Smooth muscle cell (in vitro differentiated cells): ENCODE measurements at regions not wholly inside any gene's neighbourhood (a gene's known extent, or its start where the extent isn't known, plus 50 kb on each side); places are given as distances from the start of the nearest gene placed in this dataset.

Experiments used
- DNase-seq: peaks from one replicate; lab custom pipeline; 2025; ENCODE audit not compliant: unreplicated experiment; lab: John Stamatoyannopoulos, UW
- H2AFZ ChIP-seq: fragments of 200-600 bp; sonication (generic); 2 replicates; pipeline ENCODE4 v1.6.0; 2016; ENCODE audit warnings: antibody characterized with exemption, low read depth, mild to moderate bottlenecking
- H3F3A ChIP-seq: fragments of 200-600 bp; sonication (generic); 2 replicates; pipeline ENCODE4 v1.6.0; 2017; ENCODE audit warnings: antibody characterized with exemption, low read depth
- H3K27ac ChIP-seq: fragments of 200-600 bp; sonication (generic); 2 replicates; pipeline ENCODE4 v1.5.1; 2016; ENCODE audit warnings: low read depth, mild to moderate bottlenecking
- H3K27me3 ChIP-seq: fragments of 200-600 bp; sonication (generic); 2 replicates; pipeline ENCODE4 v1.6.1; 2016; ENCODE audit warnings: low read depth, mild to moderate bottlenecking
- H3K36me3 ChIP-seq: fragments of 200-600 bp; sonication (generic); 2 replicates; pipeline ENCODE4 v1.5.1; 2016; ENCODE audit warnings: low read depth
- H3K4me1 ChIP-seq: fragments of 200-600 bp; sonication (generic); 2 replicates; pipeline ENCODE4 v1.5.1; 2016; ENCODE audit warnings: low read depth
- H3K4me2 ChIP-seq: fragments of 200-600 bp; sonication (generic); 2 replicates; pipeline ENCODE4 v1.6.0; 2016; ENCODE audit warnings: mild to moderate bottlenecking
- H3K4me3 ChIP-seq: fragments of 200-600 bp; sonication (generic); 2 replicates; pipeline ENCODE4 v1.5.1; 2016; ENCODE audit warnings: mild to moderate bottlenecking
- H3K79me2 ChIP-seq: fragments of 200-600 bp; sonication (generic); 2 replicates; pipeline ENCODE4 v1.6.0; 2016; ENCODE audit warnings: low read depth, mild to moderate bottlenecking
- H3K9ac ChIP-seq: fragments of 200-600 bp; sonication (generic); 2 replicates; pipeline ENCODE4 v1.6.0; 2016; ENCODE audit warnings: low read depth
- H3K9me3 ChIP-seq: fragments of 200-600 bp; sonication (generic); replicated peaks from 2 replicates; pipeline ENCODE4 v1.5.1; 2016; ENCODE audit warnings: low read depth
- H4K20me1 ChIP-seq: fragments of 200-600 bp; sonication (generic); 2 replicates; pipeline ENCODE4 v1.6.0; 2016; ENCODE audit warnings: low read depth
- CTCF ChIP-seq: fragments of 200-600 bp; sonication (generic); IDR thresholded peaks from 2 replicates; pipeline ENCODE4 v1.5.1; 2017; ENCODE audit warnings: borderline replicate concordance, mild to moderate bottlenecking, antibody characterized with exemption; ENCODE audit not compliant: insufficient read depth, poor library complexity, severe bottlenecking
- WGBS: methylation state at CpG from one replicate; pipeline ENCODE4 v1.1.7; 2016; ENCODE audit warnings: low lambda C conversion rate; 5-methylcytosine and 5-hydroxymethylcytosine counted together

GRCh38 chr13:69461397-69461796 is 646.2 kb upstream of the ATXN8OS start:
- Histone ChIP-seq H3K9ac (no peak overlapping the region), H3F3A (no peaks in the 10 kb centered on the region), H3K4me2 (no peak overlapping the region), H3K27ac (no peak overlapping the region), H2AFZ (no peak overlapping the region), H3K4me1 (no peaks in the 10 kb centered on the region), H4K20me1 (no peaks in the 10 kb centered on the region), H3K27me3 (no peaks in the 10 kb centered on the region), H3K36me3 (no peaks in the 10 kb centered on the region), H3K9me3 (no peaks in the 10 kb centered on the region), H3K79me2 (no peaks in the 10 kb centered on the region), H3K4me3 (no peak overlapping the region)
- no peak for DNase-seq
- whole genome bisulfite sequencing: 64% methylated on average over 2 of the region's 2 CpGs
- no peak for TF ChIP-seq CTCF

GRCh38 chr13:69459346-69459745 is 648.3 kb upstream of the ATXN8OS start:
- Histone ChIP-seq H4K20me1 (no peaks in the 10 kb centered on the region), H3K9ac (no peak overlapping the region), H3K4me2 (no peak overlapping the region), H3F3A (no peaks in the 10 kb centered on the region), H3K79me2 (no peaks in the 10 kb centered on the region), H3K27ac (no peak overlapping the region), H2AFZ (no peak overlapping the region), H3K4me3 (no peak overlapping the region), H3K27me3 (no peaks in the 10 kb centered on the region), H3K4me1 (no peaks in the 10 kb centered on the region), H3K36me3 (no peaks in the 10 kb centered on the region), H3K9me3 (no peaks in the 10 kb centered on the region)
- no peak for DNase-seq
- TF ChIP-seq CTCF: no peak
- 56% methylated on average over 4 of the region's 4 CpGs for WGBS

GRCh38 chr13:69458013-69458412 is 649.6 kb upstream of the ATXN8OS start:
- no peak overlapping the region for H2AFZ ChIP-seq
- H4K20me1 ChIP-seq: no peaks in the 10 kb centered on the region
- H3K27ac ChIP-seq: no peak overlapping the region
- no peak overlapping the region for H3K4me3 ChIP-seq
- H3K79me2 ChIP-seq: no peaks in the 10 kb centered on the region
- no peak overlapping the region for H3K9ac ChIP-seq
- no peaks in the 10 kb centered on the region for H3K36me3 ChIP-seq
- no peak for TF ChIP-seq CTCF
- no peaks in the 10 kb centered on the region for H3K27me3 ChIP-seq
- H3K9me3 ChIP-seq: no peaks in the 10 kb centered on the region
- no peaks in the 10 kb centered on the region for H3K4me1 ChIP-seq
- H3F3A ChIP-seq: no peaks in the 10 kb centered on the region
- H3K4me2 ChIP-seq: no peak overlapping the region
- no peak for DNase-seq

- Histone ChIP-seq H3K4me1 (no peaks in the 10 kb centered on the region), H3K4me3 (no peak overlapping the region), H3K27ac (no peak overlapping the region), H3K79me2 (no peaks in the 10 kb centered on the region), H3K9ac (no peak overlapping the region), H3K9me3 (no peaks in the 10 kb centered on the region), H3K4me2 (no peak overlapping the region), H4K20me1 (no peaks in the 10 kb centered on the region), H3K27me3 (no peaks in the 10 kb centered on the region), H3F3A (no peaks in the 10 kb centered on the region), H3K36me3 (no peaks in the 10 kb centered on the region), H2AFZ (no peak overlapping the region)
- TF ChIP-seq CTCF: no peak
- DNase-seq: no peak
- WGBS: 97% methylated on average over 1 of the region's 1 CpG
Observed at GRCh38 chr13:69450245-69450644, 657.4 kb upstream of the ATXN8OS start.
